ENCODE measurements at regions not wholly inside any gene's neighbourhood (a gene's known extent, or its start where the extent isn't known, plus 50 kb on each side); places are given as distances from the start of the nearest gene placed in this dataset.
"Not testable (repeated sequence)": the region's sequence is repeated elsewhere in the genome, so short reads cannot be mapped to it uniquely, and the experiment has no call there.

DNA sequence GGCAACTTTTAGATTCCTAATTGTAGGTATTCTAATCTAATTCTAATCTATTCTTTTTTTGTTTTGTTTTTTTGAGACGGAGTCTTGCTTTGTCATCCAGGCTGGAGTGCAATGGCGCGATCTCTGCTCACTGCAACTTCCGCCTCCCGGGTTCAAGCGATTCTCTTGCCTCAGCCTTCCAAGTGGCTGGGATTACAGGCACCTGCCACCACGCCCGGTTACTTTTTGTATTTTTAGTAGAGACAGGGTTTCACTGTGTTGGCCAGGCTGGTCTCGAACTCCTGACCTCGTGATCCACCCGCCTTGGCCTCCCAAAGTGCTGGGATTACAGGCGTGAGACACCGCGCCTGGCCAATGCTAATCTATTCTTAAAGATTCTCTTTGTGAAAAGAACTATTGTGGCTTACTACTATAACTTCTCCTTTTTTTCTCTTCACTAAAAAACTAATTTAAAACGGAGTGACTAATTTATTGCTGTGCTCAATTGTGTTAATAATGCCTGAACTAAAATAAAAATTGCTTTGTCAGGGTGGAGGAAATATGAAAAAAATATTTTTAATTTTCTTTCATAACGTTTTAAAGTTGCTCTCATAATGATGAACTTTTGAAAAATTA is 85.6 kb downstream of the DUSP6 start:
- H3K36me3 Mint-ChIP-seq (ENCODE audit: insufficient read depth); ATAC-seq (replicated peaks; ENCODE audit: extremely low read depth, poor library complexity, severe bottlenecking); H3K27ac Mint-ChIP-seq (ENCODE audit: low read depth); H3K4me1 Mint-ChIP-seq; H3K4me3 Mint-ChIP-seq; H3K9me3 Mint-ChIP-seq; H3K27me3 Mint-ChIP-seq; DNase-seq (ENCODE audit: low spot score in 2 of 2): not testable (repeated sequence)

DNA sequence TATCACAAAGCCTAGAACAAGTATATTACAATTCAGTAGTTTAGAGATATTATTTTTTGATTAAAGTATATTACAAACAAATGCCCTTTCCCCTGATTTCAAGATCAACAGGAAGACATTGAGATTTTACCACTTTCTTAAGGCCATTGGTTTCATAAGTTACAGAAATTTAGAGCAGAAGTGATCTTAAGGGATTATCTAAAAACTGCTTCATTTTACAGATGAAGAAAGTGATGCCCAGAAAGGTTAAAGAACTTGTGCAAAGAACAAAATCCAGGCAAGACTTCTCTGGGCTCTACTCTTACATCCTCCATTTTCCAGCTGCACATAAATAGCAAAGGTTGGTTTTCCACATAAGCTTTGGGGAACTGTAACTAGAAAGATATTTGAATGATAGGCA is 87.5 kb downstream of the DUSP6 start:
- Mint-ChIP-seq H3K4me3 (no peak overlapping the region), H3K4me1 (no peaks in the 10 kb centered on the region), H3K36me3 (ENCODE audit: insufficient read depth) (no peaks in the 10 kb centered on the region), H3K27ac (ENCODE audit: low read depth) (no peak overlapping the region), H3K9me3 (no peaks in the 10 kb centered on the region), H3K27me3 (peaks cover 8% of the 10 kb centered on the region)
- ATAC-seq (replicated peaks; ENCODE audit: extremely low read depth, poor library complexity, severe bottlenecking) = no peak
- no peak for DNase-seq (ENCODE audit: low spot score in 2 of 2)

DNA sequence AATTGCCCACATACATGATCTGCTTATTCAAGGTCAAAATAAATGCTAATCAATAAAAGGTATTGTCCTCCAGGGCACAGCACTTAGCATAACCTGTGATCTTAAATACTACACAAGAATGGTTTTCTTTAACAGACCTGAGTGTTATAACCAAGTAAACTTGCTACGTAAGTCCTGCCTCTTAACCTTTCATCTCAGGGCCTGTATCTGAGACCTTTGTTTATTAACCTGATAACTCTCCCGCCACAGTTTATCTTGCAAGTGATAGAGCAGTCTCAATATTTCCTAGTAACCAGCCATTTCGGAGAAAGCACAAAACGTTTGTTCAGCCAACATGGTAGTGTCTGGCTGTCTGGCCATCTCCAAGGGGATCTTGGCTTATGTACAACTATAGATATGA is 88.4 kb downstream of the DUSP6 start:
- ATAC-seq (replicated peaks; ENCODE audit: extremely low read depth, poor library complexity, severe bottlenecking) (no peak), DNase-seq (ENCODE audit: low spot score in 2 of 2) (no peak)
- Mint-ChIP-seq H3K36me3 (ENCODE audit: insufficient read depth) (no peaks in the 10 kb centered on the region), H3K27me3 (peaks cover 8% of the 10 kb centered on the region), H3K9me3 (no peaks in the 10 kb centered on the region), H3K27ac (ENCODE audit: low read depth) (no peak overlapping the region), H3K4me3 (no peak overlapping the region), H3K4me1 (no peaks in the 10 kb centered on the region)

DNA sequence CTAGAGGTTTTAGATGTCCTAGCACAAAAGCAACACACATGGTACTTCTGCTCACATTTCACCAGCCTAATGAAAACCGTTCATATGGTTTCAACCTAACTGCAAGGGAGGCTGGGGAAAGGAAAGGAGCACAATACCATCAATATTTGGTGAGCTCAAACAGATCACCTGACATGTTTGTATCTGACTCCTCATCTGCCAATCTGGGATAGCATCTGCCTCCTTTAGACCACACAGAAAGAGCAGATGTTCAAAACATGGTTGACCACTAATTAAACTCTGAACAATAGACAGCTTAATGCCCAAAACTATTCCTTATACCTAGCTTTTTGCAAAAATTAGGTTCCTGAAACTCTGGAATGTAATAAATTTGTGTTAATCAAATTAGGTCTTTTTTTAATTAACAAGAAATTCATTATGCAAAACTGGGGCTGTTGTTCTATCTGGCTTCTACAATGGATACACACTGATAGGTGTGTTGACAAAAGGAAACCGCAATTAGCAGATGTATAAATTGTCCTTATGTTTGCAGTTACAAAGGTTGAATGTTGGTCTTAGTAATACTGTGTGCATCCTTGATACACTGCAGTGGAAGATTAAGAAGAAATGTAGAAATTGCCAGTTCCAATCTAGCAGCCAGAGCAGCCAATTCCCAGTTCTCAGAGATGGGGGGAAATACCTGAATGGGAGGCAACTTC is 89.3 kb downstream of the DUSP6 start:
- Mint-ChIP-seq H3K27ac (ENCODE audit: low read depth) (no peak overlapping the region), H3K4me3 (no peak overlapping the region), H3K4me1 (no peaks in the 10 kb centered on the region), H3K36me3 (ENCODE audit: insufficient read depth) (no peaks in the 10 kb centered on the region), H3K9me3 (peaks cover 4% of the 10 kb centered on the region), H3K27me3 (peaks cover 8% of the 10 kb centered on the region)
- ATAC-seq (replicated peaks; ENCODE audit: extremely low read depth, poor library complexity, severe bottlenecking) = no peak
- DNase-seq (ENCODE audit: low spot score in 2 of 2) = no peak

DNA sequence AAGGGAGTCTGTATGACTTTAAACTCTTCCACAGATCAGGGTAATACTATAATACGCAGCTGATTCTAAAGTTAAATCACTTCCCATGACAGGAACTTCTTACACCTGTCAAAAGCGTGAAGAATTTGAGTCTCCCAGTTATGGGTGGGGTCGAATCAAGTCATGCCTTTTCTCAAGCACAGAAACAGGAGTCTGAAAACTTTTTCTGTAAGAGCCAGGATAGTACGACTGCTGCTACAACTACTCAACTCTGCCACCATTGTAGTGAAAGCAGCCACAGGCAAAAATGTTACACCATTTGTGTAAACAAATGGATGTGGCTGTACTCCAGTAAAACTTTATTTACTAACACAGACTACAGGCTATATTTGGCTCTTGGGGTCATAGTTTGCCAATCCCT is 90.3 kb downstream of the DUSP6 start:
- Mint-ChIP-seq H3K9me3 (peaks cover 5% of the 10 kb centered on the region), H3K4me3 (no peak overlapping the region), H3K27me3 (peaks cover 8% of the 10 kb centered on the region), H3K36me3 (ENCODE audit: insufficient read depth) (no peaks in the 10 kb centered on the region), H3K4me1 (no peaks in the 10 kb centered on the region), H3K27ac (ENCODE audit: low read depth) (no peak overlapping the region)
- no peak for DNase-seq (ENCODE audit: low spot score in 2 of 2)
- no peak for ATAC-seq (replicated peaks; ENCODE audit: extremely low read depth, poor library complexity, severe bottlenecking)

DNA sequence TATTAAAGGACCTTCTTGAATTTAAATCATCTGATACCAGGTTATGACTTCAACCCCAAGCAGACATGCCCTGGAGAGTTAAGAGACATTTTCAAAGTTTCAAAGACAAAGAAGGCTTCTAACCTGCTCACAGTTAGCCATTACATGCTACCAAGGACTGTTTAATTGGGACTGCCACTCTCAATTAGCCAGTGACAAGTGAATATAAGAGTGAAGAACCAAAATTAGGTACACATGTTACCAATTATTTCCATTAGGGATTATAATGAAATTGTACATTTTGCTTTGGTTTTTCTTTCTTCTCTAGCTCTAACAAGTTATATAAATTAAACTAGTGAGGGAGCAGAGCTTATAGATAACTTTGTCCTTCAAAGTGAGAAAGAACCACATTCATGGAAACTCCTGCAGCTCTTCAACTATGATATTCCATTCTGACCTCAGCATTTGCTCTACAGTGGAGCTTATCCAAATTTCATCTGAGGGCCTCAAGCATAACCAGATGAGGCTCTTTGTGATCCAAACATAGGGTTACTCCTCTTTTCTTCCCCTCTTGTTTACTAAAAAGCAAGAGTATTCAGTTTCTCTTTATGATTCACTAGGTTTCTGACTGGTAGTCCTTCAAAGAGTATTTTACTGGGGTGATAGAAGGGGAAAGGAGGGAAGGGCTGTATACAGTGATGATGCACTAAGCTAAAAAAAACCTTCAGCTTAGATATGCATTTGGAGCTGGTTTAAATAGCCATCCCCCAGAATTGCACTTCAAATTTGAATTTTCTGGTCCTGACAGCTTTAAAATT is 91.3 kb downstream of the DUSP6 start:
- Mint-ChIP-seq H3K27me3 (peaks cover 8% of the 10 kb centered on the region), H3K36me3 (ENCODE audit: insufficient read depth) (no peaks in the 10 kb centered on the region), H3K4me3 (no peak overlapping the region), H3K9me3 (peaks cover 5% of the 10 kb centered on the region), H3K4me1 (no peaks in the 10 kb centered on the region), H3K27ac (ENCODE audit: low read depth) (no peak overlapping the region)
- DNase-seq (ENCODE audit: low spot score in 2 of 2) (no peak), ATAC-seq (replicated peaks; ENCODE audit: extremely low read depth, poor library complexity, severe bottlenecking) (no peak)

DNA sequence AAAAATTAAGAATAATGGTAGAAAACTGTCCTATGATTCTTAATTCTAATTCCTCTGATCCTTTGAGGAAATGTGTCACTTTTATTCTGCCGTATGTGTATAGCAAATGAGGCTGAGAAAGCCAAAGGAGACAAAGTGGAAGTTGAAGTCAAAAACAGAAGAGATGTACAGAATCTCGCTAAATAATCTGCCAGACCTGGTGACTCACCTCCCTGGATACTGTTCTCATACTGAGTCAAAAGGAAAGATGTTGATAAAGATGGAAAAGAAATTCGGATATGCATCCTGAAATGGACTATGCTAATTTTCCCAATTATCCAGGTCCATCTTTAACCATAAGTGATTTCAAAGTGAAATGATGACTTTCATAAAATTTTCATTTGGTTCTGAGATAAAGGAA is 92.5 kb downstream of the DUSP6 start:
- H3K4me1 Mint-ChIP-seq = no peaks in the 10 kb centered on the region
- H3K9me3 Mint-ChIP-seq = peaks cover 5% of the 10 kb centered on the region
- no peak overlapping the region for H3K4me3 Mint-ChIP-seq
- peaks cover 8% of the 10 kb centered on the region for H3K27me3 Mint-ChIP-seq
- no peak overlapping the region for H3K27ac Mint-ChIP-seq (ENCODE audit: low read depth)
- H3K36me3 Mint-ChIP-seq (ENCODE audit: insufficient read depth) = no peaks in the 10 kb centered on the region
- ATAC-seq (replicated peaks; ENCODE audit: extremely low read depth, poor library complexity, severe bottlenecking) = no peak
- DNase-seq (ENCODE audit: low spot score in 2 of 2) = no peak

DNA sequence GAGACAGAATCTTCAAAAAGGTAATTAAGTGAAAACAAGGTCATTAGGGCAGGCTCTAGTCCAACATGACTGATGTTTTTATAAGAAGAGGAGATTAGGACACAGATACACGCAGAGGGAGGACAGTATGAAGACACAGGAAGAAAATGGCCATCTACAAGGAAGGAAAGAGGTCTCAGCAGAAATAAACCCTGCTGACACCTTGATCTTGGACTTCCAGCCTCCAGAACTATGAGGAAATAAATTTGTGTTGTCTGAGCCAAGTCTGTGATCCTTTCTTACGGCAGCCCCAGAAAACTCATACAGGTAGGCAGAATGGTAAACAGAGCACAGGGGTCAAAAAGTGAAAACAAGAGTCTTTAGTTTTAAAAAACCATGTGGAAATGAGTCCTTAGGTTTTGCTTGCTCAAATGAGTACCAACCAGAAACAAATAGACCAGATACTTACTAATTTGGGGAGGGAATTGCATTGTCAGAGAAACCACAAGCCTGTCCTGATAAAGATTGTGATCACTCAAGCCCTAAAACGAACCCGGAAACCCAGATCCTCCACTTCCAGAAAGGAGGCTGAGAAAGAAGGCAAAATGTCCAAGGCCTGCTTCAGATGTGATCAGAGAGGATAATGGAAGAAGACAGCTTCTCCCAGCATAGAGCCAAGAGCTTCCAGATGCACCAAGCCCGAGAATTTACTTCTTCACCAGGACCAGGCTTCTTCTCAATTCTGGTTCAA is 93.9 kb downstream of the DUSP6 start:
- Mint-ChIP-seq H3K36me3 (ENCODE audit: insufficient read depth) (no peaks in the 10 kb centered on the region), H3K9me3 (peaks cover 5% of the 10 kb centered on the region), H3K27ac (ENCODE audit: low read depth) (no peak overlapping the region), H3K4me3 (no peak overlapping the region), H3K4me1 (no peaks in the 10 kb centered on the region), H3K27me3 (no peaks in the 10 kb centered on the region)
- DNase-seq (ENCODE audit: low spot score in 2 of 2) = no peak
- ATAC-seq (replicated peaks; ENCODE audit: extremely low read depth, poor library complexity, severe bottlenecking) = no peak

DNA sequence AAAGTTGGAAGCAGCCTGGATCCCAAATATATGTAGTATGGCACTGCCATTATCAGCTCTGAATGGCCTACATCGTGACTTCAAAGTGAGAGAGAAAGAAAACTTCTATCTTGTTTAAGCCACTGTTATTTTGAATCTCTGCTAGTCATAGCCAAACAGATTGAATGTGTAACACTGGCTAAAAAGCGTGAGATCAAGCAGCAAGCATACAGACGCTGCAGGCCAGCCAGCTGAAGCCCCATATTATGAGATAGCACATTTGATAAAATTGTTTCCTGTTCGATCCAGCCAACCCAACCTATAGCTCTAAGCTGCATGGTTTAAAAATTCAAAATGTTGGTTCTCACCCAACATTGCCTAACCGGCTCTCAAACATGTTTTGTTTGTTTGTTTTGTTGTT is 95.0 kb downstream of the DUSP6 start:
- H3K4me1 Mint-ChIP-seq = no peaks in the 10 kb centered on the region
- no peak for ATAC-seq (replicated peaks; ENCODE audit: extremely low read depth, poor library complexity, severe bottlenecking)
- H3K9me3 Mint-ChIP-seq = peaks cover 5% of the 10 kb centered on the region
- no peak overlapping the region for H3K4me3 Mint-ChIP-seq
- no peak overlapping the region for H3K27ac Mint-ChIP-seq (ENCODE audit: low read depth)
- H3K27me3 Mint-ChIP-seq = no peaks in the 10 kb centered on the region
- DNase-seq (ENCODE audit: low spot score in 2 of 2) = no peak
- no peaks in the 10 kb centered on the region for H3K36me3 Mint-ChIP-seq (ENCODE audit: insufficient read depth)

DNA sequence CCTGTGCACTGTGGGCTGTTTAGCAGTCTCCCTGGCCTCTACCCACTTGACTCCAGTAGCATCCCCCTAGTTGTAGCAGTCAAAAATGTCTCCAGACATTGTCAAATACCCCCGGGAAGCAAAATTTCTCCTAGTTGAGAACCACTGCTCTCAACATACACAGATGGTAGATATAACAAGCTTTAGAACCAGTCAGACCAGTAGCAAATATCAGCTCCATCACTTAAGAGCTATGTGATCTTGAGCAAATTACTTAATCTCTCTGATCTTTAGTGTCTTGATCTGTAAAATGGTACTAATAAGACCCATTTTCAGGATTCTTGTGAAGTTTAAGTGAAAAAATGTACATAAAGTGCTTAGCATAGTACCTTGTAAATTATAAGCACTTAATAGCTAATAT is 96.2 kb downstream of the DUSP6 start:
- DNase-seq (ENCODE audit: low spot score in 2 of 2) = no peak
- no peak overlapping the region for H3K4me3 Mint-ChIP-seq
- H3K27me3 Mint-ChIP-seq = no peaks in the 10 kb centered on the region
- H3K36me3 Mint-ChIP-seq (ENCODE audit: insufficient read depth) = no peaks in the 10 kb centered on the region
- H3K27ac Mint-ChIP-seq (ENCODE audit: low read depth) = no peak overlapping the region
- peaks cover 5% of the 10 kb centered on the region for H3K9me3 Mint-ChIP-seq
- no peaks in the 10 kb centered on the region for H3K4me1 Mint-ChIP-seq
- ATAC-seq (replicated peaks; ENCODE audit: extremely low read depth, poor library complexity, severe bottlenecking) = no peak

DNA sequence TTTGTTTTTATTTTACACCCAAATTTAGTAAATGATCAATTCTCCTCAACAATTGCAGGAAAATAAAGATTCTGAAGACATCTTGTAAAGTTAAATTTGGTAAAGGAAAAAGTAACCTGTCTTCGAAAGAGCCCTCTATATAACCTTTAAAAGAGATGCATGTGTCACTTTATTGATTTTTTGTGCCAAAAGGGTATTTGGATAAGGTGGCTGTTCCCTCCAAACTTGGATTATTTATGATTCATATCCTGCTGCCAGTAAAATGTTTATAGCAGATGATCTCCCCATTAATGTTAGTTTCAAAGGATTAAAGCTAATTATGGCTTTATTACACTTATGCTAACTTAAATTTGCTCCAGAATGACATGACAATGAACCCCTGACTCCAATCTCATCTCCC is 98.8 kb downstream of the DUSP6 start:
- Mint-ChIP-seq H3K36me3 (ENCODE audit: insufficient read depth) (no peaks in the 10 kb centered on the region), H3K4me1 (no peaks in the 10 kb centered on the region), H3K9me3 (peaks cover 5% of the 10 kb centered on the region), H3K27ac (ENCODE audit: low read depth) (no peak overlapping the region), H3K27me3 (no peaks in the 10 kb centered on the region), H3K4me3 (no peak overlapping the region)
- DNase-seq (ENCODE audit: low spot score in 2 of 2) (no peak), ATAC-seq (replicated peaks; ENCODE audit: extremely low read depth, poor library complexity, severe bottlenecking) (no peak)

DNA sequence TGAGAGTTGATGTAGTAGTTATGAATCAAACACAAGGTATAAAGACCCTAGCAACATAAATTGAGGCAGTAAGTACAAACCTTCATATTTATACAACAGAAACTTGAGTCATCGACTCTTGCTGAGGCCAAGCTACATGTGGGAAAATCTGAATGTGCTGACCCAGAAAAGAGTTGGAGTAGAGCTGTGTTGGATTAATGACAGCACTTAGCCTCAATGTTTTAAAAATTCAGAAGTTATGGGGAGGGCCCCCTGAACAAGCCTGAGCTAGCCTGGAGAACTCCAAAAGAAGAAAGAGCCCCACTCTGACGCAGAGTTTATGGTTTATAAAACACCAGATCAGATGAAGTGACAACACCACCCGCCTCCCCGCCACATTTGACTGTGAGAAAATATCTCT is 100.0 kb downstream of the DUSP6 start:
- H3K36me3 Mint-ChIP-seq (ENCODE audit: insufficient read depth) = no peaks in the 10 kb centered on the region
- DNase-seq (ENCODE audit: low spot score in 2 of 2) (no peak), ATAC-seq (replicated peaks; ENCODE audit: extremely low read depth, poor library complexity, severe bottlenecking) (no peak)
- no peak overlapping the region for H3K27ac Mint-ChIP-seq (ENCODE audit: low read depth)
- no peaks in the 10 kb centered on the region for H3K27me3 Mint-ChIP-seq
- no peaks in the 10 kb centered on the region for H3K9me3 Mint-ChIP-seq
- no peaks in the 10 kb centered on the region for H3K4me1 Mint-ChIP-seq
- H3K4me3 Mint-ChIP-seq = no peak overlapping the region
